BLaER1 (cell line): ENCODE measurements at regions not wholly inside any gene's neighbourhood (a gene's known extent, or its start where the extent isn't known, plus 50 kb on each side); places are given as distances from the start of the nearest gene placed in this dataset.
A peak's percentile ranks its signal among the peaks of the same experiment; 100 is the strongest.
"Not testable (repeated sequence)": the region's sequence is repeated elsewhere in the genome, so short reads cannot be mapped to it uniquely, and the experiment has no call there.

Source experiments
- H3K27ac ChIP-seq: shearing (Covaris generic); formaldehyde crosslinking; 2 replicates; pipeline ENCODE4 v1.8.1; 2022
- H3K27me3 ChIP-seq: shearing (Covaris generic); formaldehyde crosslinking; 2 replicates; pipeline ENCODE4 v1.8.1; 2022
- H3K36me3 ChIP-seq: shearing (Covaris generic); formaldehyde crosslinking; 2 replicates; pipeline ENCODE4 v1.8.1; 2022
- H3K4me1 ChIP-seq: shearing (Covaris generic); formaldehyde crosslinking; 2 replicates; pipeline ENCODE4 v1.8.1; 2022
- H3K4me2 ChIP-seq: shearing (Covaris generic); formaldehyde crosslinking; 2 replicates; pipeline ENCODE4 v1.8.1; 2022
- H3K4me3 ChIP-seq: shearing (Covaris generic); formaldehyde crosslinking; 2 replicates; pipeline ENCODE4 v1.8.1; 2022
- H3K9ac ChIP-seq: shearing (Covaris generic); formaldehyde crosslinking; 2 replicates; pipeline ENCODE4 v1.8.1; 2022
- H3K9me3 ChIP-seq: shearing (Covaris generic); formaldehyde crosslinking; 2 replicates; pipeline ENCODE4 v1.8.1; 2022
- H4K20me1 ChIP-seq: shearing (Covaris generic); formaldehyde crosslinking; 2 replicates; pipeline ENCODE4 v1.8.1; 2022
- Cebpa-rat ChIP-seq: shearing (Covaris generic); IDR thresholded peaks from 2 replicates; pipeline ENCODE4 v1.8.1; 2022

- Histone ChIP-seq H3K36me3 (no peaks in the 10 kb centered on the region), H3K4me1 (peaks cover 31% of the 10 kb centered on the region), H3K27ac (no peak overlapping the region), H3K4me2 (peak overlapping the region; percentile 17), H4K20me1 (no peaks in the 10 kb centered on the region), H3K4me3 (no peak overlapping the region), H3K9me3 (no peaks in the 10 kb centered on the region), H3K9ac (no peak overlapping the region), H3K27me3 (no peaks in the 10 kb centered on the region)
- TF ChIP-seq Cebpa-rat = no peak
Observed at GRCh38 chrX:40383969-40384368, 196.8 kb upstream of the ATP6AP2 start.

GRCh38 chrX:40383360-40383759 is 197.4 kb upstream of the ATP6AP2 start:
- H4K20me1 ChIP-seq = no peaks in the 10 kb centered on the region
- peaks cover 31% of the 10 kb centered on the region for H3K4me1 ChIP-seq
- H3K27me3 ChIP-seq = no peaks in the 10 kb centered on the region
- H3K4me3 ChIP-seq = no peak overlapping the region
- no peaks in the 10 kb centered on the region for H3K36me3 ChIP-seq
- no peak overlapping the region for H3K4me2 ChIP-seq
- TF ChIP-seq Cebpa-rat = no peak
- no peak overlapping the region for H3K27ac ChIP-seq
- no peaks in the 10 kb centered on the region for H3K9me3 ChIP-seq
- no peak overlapping the region for H3K9ac ChIP-seq

GRCh38 chrX:40380655-40381488 is 199.9 kb upstream of the ATP6AP2 start:
- Histone ChIP-seq H3K4me2 (peak overlapping the region; percentile 55), H3K9me3 (no peaks in the 10 kb centered on the region), H3K27me3 (no peaks in the 10 kb centered on the region), H3K27ac (no peak overlapping the region), H3K9ac (no peak overlapping the region), H3K36me3 (no peaks in the 10 kb centered on the region), H4K20me1 (no peaks in the 10 kb centered on the region), H3K4me1 (peaks cover 31% of the 10 kb centered on the region), H3K4me3 (no peak overlapping the region)
- TF ChIP-seq Cebpa-rat = no peak

GRCh38 chrX:40377684-40378083 is 203.1 kb upstream of the ATP6AP2 start:
- H3K9ac ChIP-seq = no peak overlapping the region
- H3K27ac ChIP-seq = no peak overlapping the region
- no peaks in the 10 kb centered on the region for H3K27me3 ChIP-seq
- no peaks in the 10 kb centered on the region for H4K20me1 ChIP-seq
- H3K4me2 ChIP-seq = no peak overlapping the region
- no peaks in the 10 kb centered on the region for H3K9me3 ChIP-seq
- H3K4me1 ChIP-seq = peaks cover 11% of the 10 kb centered on the region
- TF ChIP-seq Cebpa-rat = no peak
- no peak overlapping the region for H3K4me3 ChIP-seq
- no peaks in the 10 kb centered on the region for H3K36me3 ChIP-seq

GRCh38 chrX:40374486-40374885 is 206.3 kb upstream of the ATP6AP2 start:
- H3K27ac ChIP-seq = no peak overlapping the region
- no peak overlapping the region for H3K4me3 ChIP-seq
- H3K4me2 ChIP-seq = no peak overlapping the region
- no peak overlapping the region for H3K9ac ChIP-seq
- TF ChIP-seq Cebpa-rat = no peak
- no peaks in the 10 kb centered on the region for H3K27me3 ChIP-seq
- no peaks in the 10 kb centered on the region for H3K36me3 ChIP-seq
- H4K20me1 ChIP-seq = no peaks in the 10 kb centered on the region
- no peaks in the 10 kb centered on the region for H3K4me1 ChIP-seq
- H3K9me3 ChIP-seq = no peaks in the 10 kb centered on the region

GRCh38 chrX:40373641-40374040 is 207.1 kb upstream of the ATP6AP2 start:
- no peak overlapping the region for H3K4me3 ChIP-seq
- no peaks in the 10 kb centered on the region for H4K20me1 ChIP-seq
- no peaks in the 10 kb centered on the region for H3K9me3 ChIP-seq
- H3K27ac ChIP-seq = no peak overlapping the region
- no peaks in the 10 kb centered on the region for H3K27me3 ChIP-seq
- TF ChIP-seq Cebpa-rat = no peak
- no peak overlapping the region for H3K9ac ChIP-seq
- H3K36me3 ChIP-seq = no peaks in the 10 kb centered on the region
- H3K4me1 ChIP-seq = no peaks in the 10 kb centered on the region
- H3K4me2 ChIP-seq = no peak overlapping the region

- H3K4me3 ChIP-seq = no peak overlapping the region
Observed at GRCh38 chrX:40373025-40373424, 207.7 kb upstream of the ATP6AP2 start.

GRCh38 chrX:40371376-40371775 is 209.4 kb upstream of the ATP6AP2 start:
- no peak overlapping the region for H3K4me3 ChIP-seq
- no peak for TF ChIP-seq Cebpa-rat
- H3K36me3 ChIP-seq = no peaks in the 10 kb centered on the region
- H3K27ac ChIP-seq = no peak overlapping the region
- H3K27me3 ChIP-seq = no peaks in the 10 kb centered on the region
- H4K20me1 ChIP-seq = no peaks in the 10 kb centered on the region
- no peaks in the 10 kb centered on the region for H3K4me1 ChIP-seq
- no peak overlapping the region for H3K9ac ChIP-seq
- no peak overlapping the region for H3K4me2 ChIP-seq
- H3K9me3 ChIP-seq = no peaks in the 10 kb centered on the region

More at GRCh38 chrX:40373025-40373424, 207.7 kb upstream of the ATP6AP2 start:
- H3K4me1 ChIP-seq = no peaks in the 10 kb centered on the region
- H3K27me3 ChIP-seq = no peaks in the 10 kb centered on the region
- H3K9ac ChIP-seq = no peak overlapping the region
- H3K9me3 ChIP-seq = no peaks in the 10 kb centered on the region
- H4K20me1 ChIP-seq = no peaks in the 10 kb centered on the region
- no peak overlapping the region for H3K27ac ChIP-seq
- no peak overlapping the region for H3K4me2 ChIP-seq
- H3K36me3 ChIP-seq = no peaks in the 10 kb centered on the region
- TF ChIP-seq Cebpa-rat = no peak

GRCh38 chrX:40368611-40369061 is 212.1 kb upstream of the ATP6AP2 start:
- Histone ChIP-seq H4K20me1 (no peaks in the 10 kb centered on the region), H3K27me3 (no peaks in the 10 kb centered on the region)
- no peak for TF ChIP-seq Cebpa-rat

GRCh38 chrX:40366661-40367060 is 214.1 kb upstream of the ATP6AP2 start:
- Histone ChIP-seq H4K20me1 (no peaks in the 10 kb centered on the region), H3K27ac (no peak overlapping the region), H3K4me2 (no peak overlapping the region), H3K36me3 (no peaks in the 10 kb centered on the region), H3K4me1 (no peaks in the 10 kb centered on the region), H3K4me3 (no peak overlapping the region), H3K9me3 (peaks cover 12% of the 10 kb centered on the region), H3K27me3 (no peaks in the 10 kb centered on the region), H3K9ac (no peak overlapping the region)
- no peak for TF ChIP-seq Cebpa-rat

More at GRCh38 chrX:40368611-40369061, 212.1 kb upstream of the ATP6AP2 start:
- no peaks in the 10 kb centered on the region for H3K4me1 ChIP-seq
- no peak overlapping the region for H3K4me3 ChIP-seq
- H3K9ac ChIP-seq = no peak overlapping the region
- no peaks in the 10 kb centered on the region for H3K36me3 ChIP-seq
- no peak overlapping the region for H3K27ac ChIP-seq
- no peak overlapping the region for H3K4me2 ChIP-seq
- peaks cover 12% of the 10 kb centered on the region for H3K9me3 ChIP-seq

GRCh38 chrX:40362291-40362690 is 218.5 kb upstream of the ATP6AP2 start:
- H3K9ac ChIP-seq, H3K4me1 ChIP-seq, H3K27me3 ChIP-seq, H3K4me3 ChIP-seq, H3K36me3 ChIP-seq, H3K4me2 ChIP-seq, H4K20me1 ChIP-seq, H3K27ac ChIP-seq: not testable (repeated sequence)
- peaks cover 18% of the 10 kb centered on the region for H3K9me3 ChIP-seq
